Tibial nerve (tissue), 4 donors: ENCODE measurements at regions not wholly inside any gene's neighbourhood (a gene's known extent, or its start where the extent isn't known, plus 50 kb on each side); places are given as distances from the start of the nearest gene placed in this dataset.

Experiments
- EP300 ChIP-seq, 2 donors: sonication (generic); formaldehyde crosslinking; IDR thresholded peaks; one replicate each; pipeline ENCODE4 v1.6.1; 2017; ENCODE audit warnings: antibody characterized with exemption in 2 of 2, mild to moderate bottlenecking in 1 of 2
- POLR2A ChIP-seq, 2 donors: fragments of 450-650 bp; IDR thresholded peaks; one replicate each; pipeline ENCODE4 v1.6.1; 2017; ENCODE audit warnings: antibody characterized with exemption in 2 of 2, mild to moderate bottlenecking in 2 of 2, moderate library complexity in 2 of 2
- TF ChIP-seq, protein P1 (sequence below), 5 experiments: fragments of 200-600 bp in 3 of 5; fragments of 450-650 bp in 2 of 5; sonication (generic) in 3 of 5; IDR thresholded peaks; one replicate each; pipeline ENCODE4 v1.5.1; 2016 to 2019; ENCODE audit warnings: antibody characterized with exemption in 5 of 5, mild to moderate bottlenecking in 3 of 5, moderate library complexity in 2 of 5

DNA sequence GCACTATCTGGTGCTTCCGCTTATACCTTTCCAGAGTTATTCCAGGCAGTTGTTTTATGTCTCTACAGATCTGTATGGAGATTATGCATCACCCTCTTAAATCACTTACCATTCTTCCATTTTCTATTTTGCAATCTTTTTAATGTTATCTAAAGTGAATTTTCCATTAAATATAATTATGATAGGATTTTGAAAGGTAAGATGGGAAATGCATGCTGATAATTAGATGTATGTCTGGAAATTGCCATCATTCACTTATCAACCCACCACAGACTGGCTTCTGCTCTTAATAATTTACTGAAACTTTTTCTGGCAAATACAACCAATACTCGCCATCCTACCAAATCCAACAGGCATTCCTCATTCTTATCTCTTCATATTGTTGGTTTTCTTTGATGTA lies 227.4 kb upstream of the MC4R start:
- TF ChIP-seq, protein P1, sequence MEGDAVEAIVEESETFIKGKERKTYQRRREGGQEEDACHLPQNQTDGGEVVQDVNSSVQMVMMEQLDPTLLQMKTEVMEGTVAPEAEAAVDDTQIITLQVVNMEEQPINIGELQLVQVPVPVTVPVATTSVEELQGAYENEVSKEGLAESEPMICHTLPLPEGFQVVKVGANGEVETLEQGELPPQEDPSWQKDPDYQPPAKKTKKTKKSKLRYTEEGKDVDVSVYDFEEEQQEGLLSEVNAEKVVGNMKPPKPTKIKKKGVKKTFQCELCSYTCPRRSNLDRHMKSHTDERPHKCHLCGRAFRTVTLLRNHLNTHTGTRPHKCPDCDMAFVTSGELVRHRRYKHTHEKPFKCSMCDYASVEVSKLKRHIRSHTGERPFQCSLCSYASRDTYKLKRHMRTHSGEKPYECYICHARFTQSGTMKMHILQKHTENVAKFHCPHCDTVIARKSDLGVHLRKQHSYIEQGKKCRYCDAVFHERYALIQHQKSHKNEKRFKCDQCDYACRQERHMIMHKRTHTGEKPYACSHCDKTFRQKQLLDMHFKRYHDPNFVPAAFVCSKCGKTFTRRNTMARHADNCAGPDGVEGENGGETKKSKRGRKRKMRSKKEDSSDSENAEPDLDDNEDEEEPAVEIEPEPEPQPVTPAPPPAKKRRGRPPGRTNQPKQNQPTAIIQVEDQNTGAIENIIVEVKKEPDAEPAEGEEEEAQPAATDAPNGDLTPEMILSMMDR (IDR thresholded peaks at IDR 0.05), result no peak
- no peak for TF ChIP-seq POLR2A (IDR thresholded peaks at IDR 0.05)
- TF ChIP-seq EP300 (IDR thresholded peaks at IDR 0.05), result no peak
